ENCODE measurements at regions not wholly inside any gene's neighbourhood (a gene's known extent, or its start where the extent isn't known, plus 50 kb on each side); places are given as distances from the start of the nearest gene placed in this dataset.

DNA sequence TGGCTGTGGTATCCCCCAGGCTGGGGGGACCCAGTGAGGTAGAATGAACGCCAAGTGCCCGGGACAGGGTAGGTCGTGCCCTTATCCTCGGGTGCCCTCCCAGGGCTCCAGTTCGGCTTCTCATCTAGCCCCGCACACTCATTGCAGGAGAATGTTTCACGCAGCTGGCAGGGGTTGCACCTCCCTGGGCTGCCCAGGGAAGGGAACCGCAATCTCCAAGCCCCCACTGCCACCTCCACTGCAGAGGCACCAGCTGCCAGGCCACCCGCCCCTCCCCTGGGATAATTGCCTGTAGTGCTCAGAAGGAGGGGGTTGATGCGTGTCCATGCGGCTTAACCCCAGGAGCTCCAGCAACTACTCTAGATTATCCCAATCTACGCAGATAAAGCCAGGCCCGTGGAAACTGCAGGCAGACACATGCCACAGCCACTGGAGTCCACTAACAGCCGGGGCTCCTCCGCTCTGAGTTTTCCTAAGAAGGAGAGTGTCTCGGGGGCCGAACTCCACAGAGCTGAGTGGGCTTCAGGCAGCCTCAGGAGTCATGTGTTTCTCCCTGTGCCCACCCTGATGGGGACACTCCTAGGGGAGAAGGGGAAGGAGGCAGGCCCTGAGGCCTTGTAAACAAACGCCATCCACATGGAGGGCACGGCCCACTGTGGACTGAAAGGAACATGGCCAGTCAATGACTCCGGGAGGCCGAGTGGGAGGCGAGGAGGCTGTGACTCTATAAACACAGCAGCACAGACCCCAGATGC lies 137.2 kb upstream of the IQSEC1 start:
- no peak for DNase-seq (ENCODE audit: low spot score)

DNA sequence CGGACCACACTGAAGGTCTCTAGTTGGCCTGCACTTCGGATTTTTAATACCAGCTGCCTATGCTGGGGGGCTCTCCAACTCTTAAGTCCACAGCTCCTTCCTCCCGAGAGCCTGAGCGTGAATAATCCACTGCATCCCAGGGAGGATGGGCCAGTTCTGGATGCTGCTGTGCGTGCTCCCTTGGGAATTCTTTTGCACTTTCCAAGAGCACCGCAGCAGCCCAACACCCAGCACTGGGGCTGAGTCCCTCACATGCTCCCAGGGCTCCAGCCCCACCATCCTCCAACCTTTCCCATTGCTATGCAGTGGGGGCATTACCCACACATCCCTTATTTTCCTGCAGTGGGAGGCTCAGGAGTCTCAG lies 136.4 kb upstream of the IQSEC1 start:
- DNase-seq (ENCODE audit: low spot score) = no peak

DNA sequence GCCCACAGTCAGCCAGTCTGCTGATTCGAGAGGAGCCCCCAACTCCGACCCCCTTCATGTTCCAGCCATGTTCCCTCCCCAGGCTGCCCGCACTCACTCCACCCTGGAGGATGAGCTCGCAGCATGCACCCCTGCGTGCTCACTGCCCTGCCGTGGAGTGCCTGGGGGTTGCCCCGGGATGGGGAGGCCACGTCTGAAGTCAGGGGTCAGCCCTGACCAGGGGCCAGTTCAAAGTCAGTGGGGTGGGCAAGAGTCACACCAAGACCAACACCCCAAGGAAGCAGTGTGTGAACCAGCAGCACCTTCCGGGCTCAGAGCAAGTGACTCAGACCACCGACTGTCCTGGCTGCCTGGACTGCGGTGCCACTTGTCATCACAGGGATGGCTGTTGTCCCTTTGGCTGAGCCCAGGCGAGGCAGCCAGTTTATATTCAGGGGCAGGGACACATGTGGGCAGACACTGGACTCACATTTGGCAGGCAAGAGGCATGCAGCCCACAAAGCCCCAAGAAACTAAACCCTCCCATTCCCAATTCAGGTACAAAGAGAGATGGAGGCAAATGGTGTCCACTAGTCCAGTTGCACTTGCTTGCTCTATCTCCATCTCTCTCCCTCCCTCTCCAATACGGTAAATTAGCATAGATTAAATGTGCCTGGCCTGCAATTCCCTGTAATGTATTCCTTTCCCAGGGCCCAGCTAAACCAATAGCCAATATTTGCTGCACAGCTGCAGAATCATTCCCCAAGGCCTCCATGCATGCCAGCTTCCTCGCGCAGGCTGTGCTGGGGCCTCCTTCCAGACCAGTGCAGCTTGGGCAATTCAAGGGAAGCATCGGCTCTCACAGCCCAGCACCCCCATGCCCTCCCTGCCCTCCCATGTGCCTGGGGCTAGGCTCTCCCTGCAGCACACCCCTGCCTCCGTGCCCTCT lies 135.7 kb upstream of the IQSEC1 start:
- DNase-seq (ENCODE audit: low spot score) = no peak

DNA sequence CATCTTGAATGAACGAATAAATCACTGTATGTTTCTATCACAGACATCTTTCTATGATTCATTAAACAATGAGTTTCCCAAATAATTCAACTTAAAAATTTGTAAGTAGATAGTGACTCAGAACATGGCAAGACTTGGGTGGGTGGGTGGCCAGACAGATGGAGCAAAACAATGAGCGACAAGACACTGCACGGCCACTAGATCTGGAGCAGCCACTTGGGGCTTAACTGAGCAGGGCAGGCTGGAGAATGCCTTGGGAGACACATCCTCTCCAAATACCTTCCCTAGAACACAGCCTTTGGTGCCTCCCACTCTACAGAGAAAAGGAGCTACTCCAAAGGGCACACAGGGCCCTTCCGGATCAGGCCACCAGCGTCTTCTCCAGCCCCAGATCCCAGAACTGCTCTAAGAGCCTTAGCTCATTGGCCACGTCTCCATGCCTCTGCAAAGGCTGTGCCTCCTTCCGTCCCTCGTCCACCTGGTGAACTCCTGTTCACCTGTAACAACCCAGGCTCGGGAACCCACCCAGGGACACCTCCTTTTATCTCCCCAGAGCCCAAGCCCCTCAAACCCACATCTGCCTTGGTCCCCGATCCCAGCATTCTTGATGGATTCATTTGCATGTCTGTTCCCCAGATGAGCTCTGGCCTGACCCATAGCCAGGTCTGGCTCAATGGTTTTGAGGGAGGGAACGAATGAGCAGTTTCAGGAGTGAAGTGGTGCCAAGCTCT lies 134.9 kb upstream of the IQSEC1 start:
- DNase-seq (ENCODE audit: low spot score) = no peak

DNA sequence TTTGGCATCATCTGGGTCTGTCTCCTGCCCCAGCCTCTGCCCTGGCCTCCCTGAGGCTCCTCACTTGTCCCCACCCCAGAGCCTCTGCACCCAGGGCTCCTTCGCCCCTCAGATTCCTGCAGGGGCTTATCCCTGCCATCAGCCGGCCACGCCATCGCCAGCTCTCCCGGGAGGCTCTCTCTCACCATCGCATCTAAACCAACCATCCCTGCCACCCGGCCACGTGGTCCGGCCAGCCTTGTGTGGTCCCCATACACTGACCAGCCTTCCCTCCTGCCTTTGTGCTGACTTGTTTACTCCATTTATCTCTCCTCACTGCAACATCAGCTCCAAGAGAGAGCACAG lies 134.3 kb upstream of the IQSEC1 start:
- no peak for DNase-seq (ENCODE audit: low spot score)

DNA sequence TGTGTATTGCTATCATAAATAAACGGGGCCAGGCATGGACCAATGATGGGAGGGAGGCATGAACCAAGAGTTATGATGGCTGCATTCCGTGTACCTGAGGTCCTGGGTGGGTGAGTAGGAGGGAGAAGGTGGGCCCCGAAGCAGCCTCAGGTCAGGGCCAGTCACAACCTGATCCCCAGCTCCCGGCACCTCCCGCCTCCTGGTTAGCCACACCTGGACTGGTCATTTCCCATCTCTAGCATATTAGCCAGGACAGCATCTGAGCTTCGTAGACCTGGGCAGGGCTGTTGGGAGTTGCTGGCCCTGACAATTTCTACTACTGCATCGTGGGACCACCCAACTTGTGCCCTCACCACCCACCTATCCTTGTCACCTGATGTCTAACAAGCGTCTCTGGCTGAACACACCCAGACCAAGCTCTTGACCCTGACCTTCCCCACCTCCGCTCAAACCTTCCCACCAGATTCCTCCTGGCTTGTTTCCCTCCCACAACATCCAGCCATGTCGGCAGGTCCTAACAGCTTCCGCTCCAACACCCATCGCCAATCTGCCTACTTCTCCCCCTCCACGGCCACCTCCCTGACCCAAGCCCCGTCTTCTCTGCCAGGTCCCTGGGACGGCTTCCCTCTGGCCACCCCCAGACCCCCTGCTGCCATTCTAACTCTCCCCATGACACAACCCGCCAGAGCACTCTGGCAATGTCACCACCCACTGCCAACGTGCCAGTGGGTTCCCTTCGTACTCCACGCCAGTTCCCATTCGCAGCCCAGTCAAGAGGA lies 133.8 kb upstream of the IQSEC1 start:
- DNase-seq (ENCODE audit: low spot score) = no peak

DNA sequence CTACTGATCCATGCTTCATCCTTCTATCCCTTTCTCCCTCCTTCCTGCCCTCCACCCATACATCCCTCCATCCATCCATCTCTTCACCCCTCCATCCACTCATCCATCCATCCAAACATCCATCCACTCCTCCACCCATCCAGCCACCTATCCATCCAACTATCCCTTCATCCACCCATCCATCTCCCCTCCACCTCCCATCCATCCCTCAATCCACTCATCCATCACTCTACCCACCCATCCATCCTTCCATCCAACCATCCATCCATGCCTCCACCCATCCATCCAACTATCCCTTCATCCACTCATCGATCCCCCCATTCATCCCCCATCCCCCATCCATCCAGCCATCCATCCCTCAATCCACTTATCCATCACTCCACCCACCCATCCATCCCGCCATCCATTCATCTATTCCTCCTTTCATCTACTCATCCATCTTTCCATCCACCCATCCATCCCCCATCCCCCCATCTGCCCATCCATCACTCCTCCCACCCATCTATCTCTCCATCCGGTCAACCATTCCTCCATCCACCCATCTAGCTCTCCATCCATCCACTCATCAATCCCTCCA lies 132.4 kb upstream of the IQSEC1 start:
- DNase-seq (ENCODE audit: low spot score) = no peak

DNA sequence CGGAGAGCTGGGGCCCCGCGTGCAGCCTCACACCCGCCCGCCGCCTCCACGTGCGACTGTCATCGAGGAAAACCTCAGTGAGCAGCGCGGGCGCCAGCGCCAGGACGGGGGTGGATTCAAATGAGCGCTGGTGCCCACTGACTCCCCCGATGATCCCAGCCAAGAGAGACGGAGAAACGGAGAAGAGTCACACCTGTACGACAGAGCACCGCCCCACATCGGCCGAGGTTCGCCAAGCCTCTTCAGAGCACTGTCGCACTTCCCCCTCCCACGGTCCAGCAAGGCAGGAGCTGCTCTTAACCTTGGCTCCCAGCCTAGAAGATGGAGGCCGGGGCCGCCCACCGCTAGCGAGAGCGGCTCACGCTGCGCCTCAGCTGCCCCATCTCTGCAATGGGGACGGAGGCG lies 130.9 kb upstream of the IQSEC1 start:
- DNase-seq (ENCODE audit: low spot score) = no peak

DNA sequence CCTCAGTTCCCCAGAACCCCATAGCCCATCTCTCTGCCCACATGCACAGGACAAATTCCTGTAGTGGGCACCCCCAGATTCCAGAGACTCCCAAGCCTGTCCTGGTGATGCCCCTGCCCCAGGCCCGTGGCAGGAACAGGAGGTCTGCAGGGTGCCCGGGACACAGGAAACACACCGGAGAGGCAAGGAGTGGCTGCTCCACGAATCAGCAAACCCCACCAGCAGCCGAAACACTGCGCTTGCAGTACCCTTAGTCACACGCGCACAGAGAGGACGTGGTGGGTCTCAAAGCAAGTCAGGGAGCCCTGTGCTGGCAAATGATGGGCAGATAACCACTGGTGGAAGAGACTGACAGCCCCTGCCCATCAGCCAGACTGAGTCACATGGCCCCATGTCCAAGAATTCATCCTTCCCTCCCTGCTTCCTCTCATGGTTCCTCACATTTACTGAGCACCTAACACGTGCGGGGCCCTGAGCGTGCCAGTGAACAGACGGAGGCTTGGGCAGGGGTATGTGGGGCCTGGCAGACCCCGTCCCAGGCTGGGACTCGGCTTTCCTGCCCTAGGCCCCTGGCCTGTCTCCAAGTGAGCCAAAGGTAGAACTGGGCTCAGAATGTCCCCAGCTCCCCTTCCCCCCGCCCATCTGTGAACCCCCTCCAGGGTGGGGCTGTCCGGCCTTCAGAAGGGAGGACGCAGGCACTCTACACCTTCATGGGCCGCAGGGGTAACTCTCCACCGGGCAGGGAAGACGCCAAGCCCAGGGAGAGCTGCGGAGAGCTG lies 130.4 kb upstream of the IQSEC1 start:
- DNase-seq (ENCODE audit: low spot score) = no peak

DNA sequence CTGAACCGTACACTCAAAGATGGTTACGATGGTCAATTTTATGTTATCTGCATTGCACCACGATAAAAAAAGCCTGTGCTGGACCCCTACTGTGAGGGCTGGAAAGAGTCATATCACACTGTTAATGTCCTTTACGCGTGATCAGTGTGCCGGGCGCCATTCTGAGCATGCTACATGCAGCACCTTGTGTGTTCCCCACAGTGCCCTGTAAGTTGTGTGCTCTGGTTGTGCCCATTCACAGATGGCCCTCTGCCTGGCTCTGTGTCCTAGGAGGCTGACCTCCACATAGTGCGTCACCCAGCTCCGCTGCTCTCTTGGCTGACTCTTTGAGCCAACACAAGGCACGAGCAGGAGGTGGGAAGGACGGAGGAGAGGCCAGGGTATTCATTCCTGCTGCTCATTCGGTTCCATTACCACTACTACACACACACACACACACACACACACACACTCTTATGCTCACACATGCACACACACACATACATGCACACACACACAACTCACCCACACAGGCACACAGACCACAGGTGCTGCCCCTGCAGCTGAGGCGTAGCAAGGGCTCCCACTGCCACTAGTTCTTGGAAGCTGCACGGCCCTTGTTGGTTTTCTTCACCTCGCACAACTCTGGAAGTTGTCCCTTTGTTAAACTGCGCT lies 129.6 kb upstream of the IQSEC1 start:
- DNase-seq (ENCODE audit: low spot score) = no peak

DNA sequence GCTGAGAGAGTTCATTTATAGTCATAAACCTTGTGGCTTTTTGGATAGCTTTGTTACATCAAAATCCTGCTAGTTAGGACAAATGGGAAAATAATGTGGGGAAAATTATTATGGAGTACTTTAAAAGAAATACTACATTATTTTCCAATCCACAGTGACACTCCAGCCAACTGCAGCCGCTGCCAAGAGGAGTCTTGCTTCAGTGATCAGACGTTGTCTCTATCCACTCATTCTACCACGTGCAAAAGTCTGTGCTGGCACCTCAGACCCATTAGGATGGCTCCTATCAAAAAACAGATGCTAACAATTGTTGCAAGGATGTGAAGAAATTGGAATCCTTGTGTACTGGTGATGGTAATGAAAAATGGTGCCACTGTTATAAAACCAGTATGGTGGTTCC lies 128.6 kb upstream of the IQSEC1 start:
- no peak for DNase-seq (ENCODE audit: low spot score)

DNA sequence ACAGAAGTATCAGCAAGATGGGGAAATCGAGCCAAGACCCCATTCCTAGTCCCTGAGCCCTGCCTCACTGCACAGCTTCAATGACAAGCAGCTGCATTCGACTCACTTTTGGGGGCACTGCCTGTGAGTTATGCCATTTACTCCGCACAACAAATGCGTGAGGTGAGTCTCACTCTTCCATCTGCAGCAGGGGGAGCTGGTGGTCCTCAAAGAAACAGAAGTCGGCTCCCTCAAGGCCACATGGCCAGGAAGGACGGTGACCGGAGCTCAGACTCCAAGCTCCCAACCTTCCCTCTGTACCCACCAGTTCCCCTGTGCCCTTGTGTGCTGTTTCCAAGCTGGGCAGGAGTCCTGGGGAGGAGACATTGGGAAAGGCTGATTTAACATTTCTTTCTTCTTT lies 127.7 kb upstream of the IQSEC1 start:
- no peak for DNase-seq (ENCODE audit: low spot score)

DNA sequence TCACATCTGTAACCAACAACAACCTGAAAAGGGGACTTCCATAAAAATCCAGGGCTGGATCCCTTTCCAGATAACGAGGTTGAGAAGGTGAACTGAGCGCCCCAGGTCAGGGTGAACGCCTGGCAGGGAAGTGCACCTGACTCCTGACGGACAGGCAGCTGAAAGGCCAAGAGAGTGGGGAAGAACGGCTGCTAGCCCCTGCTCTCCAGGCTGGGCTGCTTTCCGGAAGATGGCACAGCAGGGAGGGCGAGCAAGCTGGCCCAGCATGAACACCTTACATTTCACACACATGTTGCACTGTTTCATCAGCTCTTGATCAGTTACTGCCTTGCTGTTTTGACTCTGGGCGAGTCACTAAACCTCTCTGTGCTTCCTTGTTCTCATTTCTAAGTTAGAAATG lies 127.2 kb upstream of the IQSEC1 start:
- no peak for DNase-seq (ENCODE audit: low spot score)

DNA sequence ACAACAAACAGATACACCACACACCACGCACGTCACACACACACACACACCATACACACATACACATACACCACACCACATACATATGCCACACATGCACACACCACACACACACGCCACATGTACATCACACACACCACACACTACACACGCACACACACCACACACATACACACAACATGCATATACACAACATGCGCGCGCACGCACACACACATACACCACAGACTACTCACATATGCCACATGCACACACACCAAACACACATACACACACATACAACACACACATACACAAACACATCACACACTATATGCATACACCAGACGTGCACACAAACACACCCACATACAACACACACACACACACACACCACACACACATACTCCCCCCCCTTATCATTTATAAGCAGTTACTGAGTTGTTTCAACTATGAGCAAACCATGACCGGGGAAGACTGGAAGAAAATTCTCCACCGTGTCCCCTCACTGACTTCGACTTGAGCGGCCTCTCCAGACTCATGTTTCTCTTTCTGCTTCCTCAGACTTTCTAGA lies 126.7 kb upstream of the IQSEC1 start:
- no peak for DNase-seq (ENCODE audit: low spot score)

DNA sequence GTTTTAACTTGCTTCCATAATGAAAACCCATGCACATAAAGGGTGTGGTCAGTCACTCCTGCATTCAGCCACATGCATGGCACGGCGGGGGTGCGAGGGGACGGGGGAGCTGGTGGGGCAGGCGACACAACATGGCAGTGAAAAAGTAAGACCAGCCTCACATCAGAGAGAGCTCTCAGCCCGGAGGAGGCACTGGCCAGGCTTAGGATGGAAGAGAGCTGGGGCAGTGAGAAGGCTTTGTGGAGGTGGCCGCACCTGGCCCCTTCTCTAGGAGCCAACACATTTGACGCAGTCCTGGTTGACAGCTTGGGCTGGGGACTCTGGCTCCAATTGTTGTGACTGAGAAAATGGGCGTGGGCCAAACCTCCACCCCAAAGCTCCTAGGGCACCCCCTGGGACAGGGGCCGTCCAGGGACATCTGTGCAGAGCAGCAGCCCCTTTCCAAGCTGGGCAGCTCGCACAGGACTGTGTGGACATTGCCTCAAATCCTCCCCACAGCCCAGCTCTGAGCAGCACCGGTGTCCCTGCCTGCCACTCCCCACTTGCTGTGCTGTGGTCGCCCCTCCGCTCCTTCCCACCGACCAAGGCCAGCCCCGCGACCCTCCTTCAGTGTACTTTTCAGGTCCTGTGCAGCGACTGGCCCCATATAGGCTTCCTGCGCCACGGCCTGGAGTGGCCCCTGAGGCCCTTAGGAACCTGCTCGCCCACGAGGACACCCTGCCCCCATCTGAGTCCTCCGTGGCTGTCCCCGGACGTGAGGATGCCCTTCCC lies 126.0 kb upstream of the IQSEC1 start:
- no peak for DNase-seq (ENCODE audit: low spot score)

DNA sequence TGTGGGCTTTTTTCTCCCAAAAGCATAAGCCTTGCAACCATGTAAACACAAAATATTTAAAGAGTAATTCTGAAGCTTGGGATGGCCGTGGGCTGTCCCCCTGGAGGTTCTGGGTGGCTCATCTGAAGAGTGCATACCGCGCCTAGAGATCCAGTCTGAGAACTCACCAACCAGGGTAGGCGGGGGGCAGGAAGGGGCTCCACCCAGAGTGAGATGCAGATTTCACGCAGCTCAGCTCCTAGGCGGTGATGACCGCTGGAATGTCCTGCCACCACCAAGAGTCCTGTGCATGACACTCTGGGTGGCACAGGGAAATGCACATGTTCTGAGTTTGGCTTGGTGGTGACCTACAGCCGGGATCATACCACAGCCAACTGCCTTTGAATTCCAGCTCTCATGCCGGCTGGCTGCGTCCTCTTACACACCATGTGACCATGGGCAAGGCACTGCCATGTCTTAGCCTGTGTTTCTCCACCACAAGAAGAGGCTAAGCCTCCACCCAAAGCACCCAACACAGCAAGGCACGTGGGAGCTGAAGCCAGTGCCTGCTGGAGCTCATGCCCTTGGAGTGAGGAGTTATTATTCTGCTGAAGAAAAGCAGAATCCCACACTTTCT lies 125.1 kb upstream of the IQSEC1 start:
- no peak for DNase-seq (ENCODE audit: low spot score)

DNA sequence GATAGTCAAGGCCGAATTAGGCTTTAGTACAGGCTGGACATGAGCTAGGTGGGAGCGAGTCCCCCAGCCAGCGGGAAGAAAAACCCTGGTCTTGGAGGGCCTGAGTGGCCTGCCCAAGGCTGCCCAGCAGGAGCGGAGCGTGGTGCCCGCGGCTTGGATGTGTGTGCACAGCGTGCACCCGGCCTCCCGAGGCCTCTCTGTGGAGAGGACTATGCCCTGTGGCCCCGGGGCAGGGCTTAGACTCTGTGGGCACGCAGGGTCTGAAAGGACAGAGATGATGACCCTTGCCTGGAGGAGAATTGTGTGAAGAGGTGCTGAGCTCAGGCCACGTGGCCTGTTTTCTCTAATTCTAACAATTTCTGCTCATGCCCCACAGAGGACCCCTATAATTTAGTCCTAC lies 124.6 kb upstream of the IQSEC1 start:
- DNase-seq (ENCODE audit: low spot score) = no peak

DNA sequence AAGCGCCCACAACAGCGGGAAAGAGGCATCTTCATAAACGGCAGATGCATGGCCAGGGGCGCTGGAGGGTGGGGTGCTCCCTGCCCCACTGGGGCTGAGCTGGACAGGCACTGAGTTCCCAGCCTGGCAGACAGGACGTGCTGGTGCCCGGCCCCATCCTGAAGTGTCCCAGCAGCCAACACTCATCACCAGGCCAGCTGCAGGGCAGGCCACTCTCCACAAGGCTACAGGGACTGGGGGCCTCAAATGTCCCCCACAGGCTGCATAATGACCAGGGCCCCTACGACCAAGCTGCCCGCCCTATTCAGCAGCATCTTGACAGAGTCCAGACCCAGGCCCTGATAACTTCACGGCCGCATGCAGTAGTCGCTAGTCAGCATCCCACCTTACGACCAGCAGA lies 124.1 kb upstream of the IQSEC1 start:
- DNase-seq (ENCODE audit: low spot score) = no peak

DNA sequence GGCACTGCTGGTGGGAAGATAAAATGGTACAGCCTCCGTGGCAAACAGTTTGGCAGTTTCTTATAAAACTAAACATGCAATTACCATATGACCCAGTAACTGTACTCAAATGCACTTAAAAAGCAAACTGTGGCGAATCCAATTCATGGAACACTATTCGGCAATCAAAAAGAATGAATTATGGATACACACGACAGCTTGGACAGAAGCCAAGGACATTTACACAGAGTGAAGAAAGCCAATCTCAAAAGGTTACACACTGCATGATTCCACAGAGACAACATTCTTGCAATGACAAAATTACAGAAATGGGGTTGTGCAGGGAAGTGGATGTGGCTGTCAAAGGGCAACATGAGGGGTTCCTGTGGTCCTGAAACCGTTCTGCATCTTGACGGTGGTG lies 122.1 kb upstream of the IQSEC1 start:
- no peak for DNase-seq (ENCODE audit: low spot score)

Data from mucosa of gallbladder (tissue), 1 donor.